ENCODE measurements at regions not wholly inside any gene's neighbourhood (a gene's known extent, or its start where the extent isn't known, plus 50 kb on each side); places are given as distances from the start of the nearest gene placed in this dataset.

GRCh38 chr3:67118122-67118521 is 120.0 kb downstream of the KBTBD8 start:
- no peak for TF ChIP-seq CTCF (IDR thresholded peaks at IDR 0.05)
- no peak for TF ChIP-seq POLR2A (IDR thresholded peaks at IDR 0.05)
